Adrenal gland (tissue), 5 donors: ENCODE measurements at regions not wholly inside any gene's neighbourhood (a gene's known extent, or its start where the extent isn't known, plus 50 kb on each side); places are given as distances from the start of the nearest gene placed in this dataset.

Experiments used
- POLR2A ChIP-seq, 2 donors: fragments of 450-650 bp; IDR thresholded peaks; one replicate each; pipeline ENCODE4 v1.6.1; 2017; ENCODE audit warnings: antibody characterized with exemption in 2 of 2, mild to moderate bottlenecking in 2 of 2, moderate library complexity in 1 of 2
- TF ChIP-seq, protein P1 (sequence below), 6 experiments: fragments of 450-650 bp in 4 of 6; fragments of 200-600 bp in 2 of 6; sonication (generic) in 1 of 6; IDR thresholded peaks; 1 replicate in 5 of 6; 2 replicates in 1 of 6; pipeline versions ENCODE4 v1.5.1 to v1.8.0; 2016 to 2021; ENCODE audit warnings: antibody characterized with exemption in 6 of 6, mild to moderate bottlenecking in 2 of 6, moderate library complexity in 1 of 6
- donor health status: DM: no; HTN: no; CAD: no.

DNA sequence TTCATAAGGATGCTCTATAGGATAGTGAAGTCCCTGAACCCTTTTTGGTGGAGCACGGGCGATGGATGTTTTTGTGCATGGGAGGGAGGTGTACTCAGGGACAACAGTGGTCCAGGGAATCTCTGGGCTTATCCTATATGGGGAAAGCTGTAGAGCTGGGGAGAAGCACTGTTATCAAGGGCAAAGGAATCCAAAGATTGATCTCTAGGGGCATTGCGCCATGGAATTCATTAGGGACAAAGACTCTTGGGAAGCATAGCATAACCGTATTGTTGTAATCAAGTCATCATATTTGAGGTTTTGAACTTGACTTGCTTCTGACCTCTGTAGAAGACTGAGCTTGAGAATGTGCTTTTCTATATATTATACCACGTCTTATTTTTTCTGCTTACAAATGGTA is 172.9 kb upstream of the ZFHX3 start:
- TF ChIP-seq POLR2A (IDR thresholded peaks at IDR 0.05), result no peak
- TF ChIP-seq, protein P1, sequence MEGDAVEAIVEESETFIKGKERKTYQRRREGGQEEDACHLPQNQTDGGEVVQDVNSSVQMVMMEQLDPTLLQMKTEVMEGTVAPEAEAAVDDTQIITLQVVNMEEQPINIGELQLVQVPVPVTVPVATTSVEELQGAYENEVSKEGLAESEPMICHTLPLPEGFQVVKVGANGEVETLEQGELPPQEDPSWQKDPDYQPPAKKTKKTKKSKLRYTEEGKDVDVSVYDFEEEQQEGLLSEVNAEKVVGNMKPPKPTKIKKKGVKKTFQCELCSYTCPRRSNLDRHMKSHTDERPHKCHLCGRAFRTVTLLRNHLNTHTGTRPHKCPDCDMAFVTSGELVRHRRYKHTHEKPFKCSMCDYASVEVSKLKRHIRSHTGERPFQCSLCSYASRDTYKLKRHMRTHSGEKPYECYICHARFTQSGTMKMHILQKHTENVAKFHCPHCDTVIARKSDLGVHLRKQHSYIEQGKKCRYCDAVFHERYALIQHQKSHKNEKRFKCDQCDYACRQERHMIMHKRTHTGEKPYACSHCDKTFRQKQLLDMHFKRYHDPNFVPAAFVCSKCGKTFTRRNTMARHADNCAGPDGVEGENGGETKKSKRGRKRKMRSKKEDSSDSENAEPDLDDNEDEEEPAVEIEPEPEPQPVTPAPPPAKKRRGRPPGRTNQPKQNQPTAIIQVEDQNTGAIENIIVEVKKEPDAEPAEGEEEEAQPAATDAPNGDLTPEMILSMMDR (IDR thresholded peaks at IDR 0.05), result no peak
